GM10266 (cell line): ENCODE measurements at regions not wholly inside any gene's neighbourhood (a gene's known extent, or its start where the extent isn't known, plus 50 kb on each side); places are given as distances from the start of the nearest gene placed in this dataset.

Source experiments
- DNase-seq: peaks from one replicate; pipeline ENCODE4 v3.0.0; 2012; ENCODE audit errors: extremely low spot score
- CTCF ChIP-seq: IDR thresholded peaks from 2 replicates; pipeline ENCODE4 v1.5.1; 2012; ENCODE audit warnings: mild to moderate bottlenecking, low read depth; ENCODE audit not compliant: control insufficient read depth, insufficient read depth; ENCODE audit errors: missing control alignments

GRCh38 chr13:97119943-97120342, 102.2 kb upstream of the MBNL2 start:
- DNase-seq = no peak
- no peak for TF ChIP-seq CTCF

GRCh38 chr13:97120346-97120745, 101.8 kb upstream of the MBNL2 start:
- no peak for TF ChIP-seq CTCF
- DNase-seq = no peak

- TF ChIP-seq CTCF = no peak
- no peak for DNase-seq
These were observed 101.2 kb upstream of the MBNL2 start for GRCh38 chr13:97120976-97121375.

- DNase-seq = no peak
- TF ChIP-seq CTCF = no peak
These were observed 100.2 kb upstream of the MBNL2 start for GRCh38 chr13:97121894-97122293.

- TF ChIP-seq CTCF = no peak
- DNase-seq = no peak
These were observed 99.6 kb upstream of the MBNL2 start for GRCh38 chr13:97122381-97122996.

- TF ChIP-seq CTCF = no peak
These were observed 97.9 kb upstream of the MBNL2 start for GRCh38 chr13:97124206-97124605.

GRCh38 chr13:97124915-97125809, 97.0 kb upstream of the MBNL2 start:
- DNase-seq = no peak
- TF ChIP-seq CTCF = peak; percentile 25

More at GRCh38 chr13:97124206-97124605, 97.9 kb upstream of the MBNL2 start:
- DNase-seq = no peak
